ENCODE measurements at regions not wholly inside any gene's neighbourhood (a gene's known extent, or its start where the extent isn't known, plus 50 kb on each side); places are given as distances from the start of the nearest gene placed in this dataset.

GRCh38 chr5:20469390-20469789 is 481.4 kb upstream of the CDH18 start:
- DNase-seq = no peak
- intact Hi-C loops (cut with DNase I) = no loop called here

DNA sequence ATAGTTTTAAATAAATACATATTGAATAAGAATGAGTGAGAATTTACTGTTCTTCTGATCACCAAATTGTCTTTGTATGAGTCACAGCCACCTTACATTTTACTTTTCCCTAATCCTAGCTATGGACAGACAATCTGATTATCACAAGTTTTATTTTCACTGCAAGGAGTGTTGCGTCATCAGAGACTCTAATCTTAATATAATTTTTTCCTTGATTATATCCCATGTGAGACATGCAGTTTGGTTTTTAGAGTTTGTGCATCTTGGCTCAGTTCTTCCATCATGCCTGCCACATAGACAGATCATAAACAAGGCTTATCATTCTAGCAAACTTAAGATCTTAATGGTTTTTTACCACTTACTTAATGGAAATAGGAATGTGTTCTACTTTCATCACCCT is 478.5 kb upstream of the CDH18 start:
- DNase-seq = no peak
- intact Hi-C loops (cut with DNase I) = no loop called here

GRCh38 chr5:20463206-20463605 is 475.2 kb upstream of the CDH18 start:
- DNase-seq = no peak
- intact Hi-C loops (cut with DNase I) = no loop called here

- intact Hi-C loops (cut with DNase I) = no loop called here
- no peak for DNase-seq
These were observed 458.1 kb upstream of the CDH18 start for GRCh38 chr5:20446121-20446520.

- intact Hi-C loops (cut with DNase I) = no loop called here
- DNase-seq = no peak
These were observed 457.4 kb upstream of the CDH18 start for GRCh38 chr5:20445326-20445860.

- intact Hi-C loops (cut with DNase I) = no loop called here
- DNase-seq = no peak
These were observed 446.8 kb upstream of the CDH18 start for GRCh38 chr5:20434786-20435185.

DNA sequence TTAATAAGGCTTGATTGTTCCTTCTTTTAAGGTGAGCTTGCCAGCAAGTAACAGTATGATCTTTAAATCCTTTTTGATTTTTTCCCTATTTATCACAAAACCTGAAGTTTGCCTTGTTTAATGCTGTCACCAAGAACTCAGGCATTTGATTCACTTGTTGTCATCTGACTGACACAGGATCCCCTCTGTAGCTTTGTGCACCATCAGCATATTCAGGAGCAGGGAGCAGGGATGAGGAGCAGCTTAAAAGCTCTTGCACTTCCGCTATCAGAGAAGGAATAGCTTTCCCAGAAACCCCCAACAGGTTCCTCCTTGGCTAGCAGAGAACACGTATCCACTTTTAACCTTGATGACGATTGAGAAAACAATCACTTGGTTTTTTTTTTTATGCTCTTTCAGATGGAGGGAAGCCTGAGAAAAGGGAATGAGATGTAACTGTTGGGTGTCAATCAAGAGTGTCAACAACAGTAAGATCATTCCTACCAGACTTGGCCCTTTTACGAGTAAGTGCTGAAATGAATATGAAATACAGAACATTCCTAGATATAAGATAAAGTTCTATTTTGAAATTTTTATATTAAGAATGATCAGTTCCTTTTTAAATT is 433.1 kb upstream of the CDH18 start:
- DNase-seq = no peak
- intact Hi-C loops (cut with DNase I) = no loop called here
